ENCODE measurements at regions not wholly inside any gene's neighbourhood (a gene's known extent, or its start where the extent isn't known, plus 50 kb on each side); places are given as distances from the start of the nearest gene placed in this dataset.

DNA sequence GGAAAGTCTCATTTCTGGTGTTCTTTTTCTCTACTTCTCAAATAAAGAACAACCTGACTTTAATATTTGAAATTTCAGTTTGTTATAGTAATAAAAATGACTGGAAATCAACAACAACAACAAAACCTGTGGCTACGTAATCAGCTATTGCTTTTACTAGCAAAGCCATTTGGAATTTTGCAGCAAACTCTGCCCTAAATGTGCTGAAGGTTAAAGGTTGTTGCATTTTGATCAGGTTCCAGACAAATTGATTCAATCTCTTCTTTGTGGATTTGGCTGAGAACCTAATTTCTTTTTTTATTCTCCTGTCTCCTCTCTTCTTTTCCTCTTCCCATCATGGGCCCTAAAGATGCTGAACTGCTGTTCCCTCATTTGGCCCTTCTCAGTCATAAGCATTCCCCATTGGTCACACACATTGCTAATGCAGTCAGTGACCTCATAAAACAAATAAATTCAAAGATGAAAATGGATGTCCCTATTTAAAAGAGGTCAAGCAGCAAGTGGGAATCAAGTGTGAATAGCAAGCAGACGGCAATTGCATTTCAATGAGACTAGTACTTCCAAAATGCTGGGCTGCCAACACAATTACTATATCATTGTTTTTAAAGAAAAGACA is 795.1 kb upstream of the CDH8 start:
- TF ChIP-seq, protein P1, sequence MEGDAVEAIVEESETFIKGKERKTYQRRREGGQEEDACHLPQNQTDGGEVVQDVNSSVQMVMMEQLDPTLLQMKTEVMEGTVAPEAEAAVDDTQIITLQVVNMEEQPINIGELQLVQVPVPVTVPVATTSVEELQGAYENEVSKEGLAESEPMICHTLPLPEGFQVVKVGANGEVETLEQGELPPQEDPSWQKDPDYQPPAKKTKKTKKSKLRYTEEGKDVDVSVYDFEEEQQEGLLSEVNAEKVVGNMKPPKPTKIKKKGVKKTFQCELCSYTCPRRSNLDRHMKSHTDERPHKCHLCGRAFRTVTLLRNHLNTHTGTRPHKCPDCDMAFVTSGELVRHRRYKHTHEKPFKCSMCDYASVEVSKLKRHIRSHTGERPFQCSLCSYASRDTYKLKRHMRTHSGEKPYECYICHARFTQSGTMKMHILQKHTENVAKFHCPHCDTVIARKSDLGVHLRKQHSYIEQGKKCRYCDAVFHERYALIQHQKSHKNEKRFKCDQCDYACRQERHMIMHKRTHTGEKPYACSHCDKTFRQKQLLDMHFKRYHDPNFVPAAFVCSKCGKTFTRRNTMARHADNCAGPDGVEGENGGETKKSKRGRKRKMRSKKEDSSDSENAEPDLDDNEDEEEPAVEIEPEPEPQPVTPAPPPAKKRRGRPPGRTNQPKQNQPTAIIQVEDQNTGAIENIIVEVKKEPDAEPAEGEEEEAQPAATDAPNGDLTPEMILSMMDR (IDR thresholded peaks at IDR 0.05; ENCODE audit: unreplicated experiment): no peak

DNA sequence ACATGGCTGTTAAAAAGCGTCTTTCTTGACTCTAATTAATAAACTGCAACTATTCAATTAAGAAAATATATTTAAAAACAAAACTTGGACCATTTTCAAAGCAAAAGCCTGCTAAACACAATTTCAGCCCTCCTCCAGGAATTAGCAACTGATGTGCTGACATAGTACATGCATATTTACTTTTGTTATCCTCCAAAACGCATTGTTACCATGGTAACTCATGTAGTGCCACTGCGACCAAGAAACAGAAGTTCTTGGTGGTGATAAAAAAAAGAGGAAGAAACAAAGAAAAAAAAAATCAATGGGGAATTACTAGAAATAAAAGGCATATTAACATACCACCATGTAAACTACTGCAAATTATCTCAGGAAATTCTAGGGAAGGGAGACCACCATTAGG is 793.4 kb upstream of the CDH8 start:
- no peak overlapping the region for H3K27ac Mint-ChIP-seq
- H3K36me3 Mint-ChIP-seq: no peaks in the 10 kb centered on the region
- TF ChIP-seq, protein P1 (IDR thresholded peaks at IDR 0.05; ENCODE audit: unreplicated experiment): no peak
- DNase-seq (ENCODE audit: low spot score in 2 of 2, unreplicated experiment in 2 of 2): no peak
- no peaks in the 10 kb centered on the region for H3K27me3 Mint-ChIP-seq (ENCODE audit: low read depth)
- no peak overlapping the region for H3K4me3 Mint-ChIP-seq
- H3K4me1 Mint-ChIP-seq: peaks cover 3% of the 10 kb centered on the region
- no peaks in the 10 kb centered on the region for H3K9me3 Mint-ChIP-seq

More for the DNA sequence above, 795.1 kb upstream of the CDH8 start:
- DNase-seq (ENCODE audit: low spot score in 2 of 2, unreplicated experiment in 2 of 2): no peak
- H3K36me3 Mint-ChIP-seq: no peaks in the 10 kb centered on the region
- no peak overlapping the region for H3K4me3 Mint-ChIP-seq
- peaks cover 3% of the 10 kb centered on the region for H3K4me1 Mint-ChIP-seq
- no peaks in the 10 kb centered on the region for H3K9me3 Mint-ChIP-seq
- H3K27me3 Mint-ChIP-seq (ENCODE audit: low read depth): no peaks in the 10 kb centered on the region
- no peak overlapping the region for H3K27ac Mint-ChIP-seq

GRCh38 chr16:62829084-62829483 is 792.8 kb upstream of the CDH8 start:
- Mint-ChIP-seq H3K36me3 (no peaks in the 10 kb centered on the region), H3K4me1 (peaks cover under 1% of the 10 kb centered on the region), H3K27me3 (ENCODE audit: low read depth) (no peaks in the 10 kb centered on the region), H3K9me3 (no peaks in the 10 kb centered on the region), H3K4me3 (no peak overlapping the region), H3K27ac (no peak overlapping the region)
- TF ChIP-seq, protein P1 (IDR thresholded peaks at IDR 0.05; ENCODE audit: unreplicated experiment): no peak
- no peak for DNase-seq (ENCODE audit: low spot score in 2 of 2, unreplicated experiment in 2 of 2)

DNA sequence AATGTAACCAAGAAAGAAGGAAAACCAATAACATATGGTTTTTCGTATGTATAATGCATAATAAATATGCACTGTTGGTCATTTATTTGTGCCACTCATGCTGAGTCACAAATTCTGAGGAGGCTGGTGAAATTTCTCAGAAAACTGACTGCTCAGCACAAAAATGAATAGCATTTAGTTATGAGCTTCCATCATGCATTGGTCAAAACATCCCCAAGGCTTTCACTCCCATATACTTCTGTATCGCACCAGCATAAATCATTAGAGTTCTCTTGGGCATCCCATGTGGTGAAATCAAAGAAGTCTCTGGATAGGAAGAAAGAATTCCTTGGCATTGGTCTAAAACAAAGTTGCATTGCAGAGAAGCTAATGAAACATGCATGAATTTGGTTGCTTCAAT is 785.6 kb upstream of the CDH8 start:
- H3K9me3 Mint-ChIP-seq: no peaks in the 10 kb centered on the region
- TF ChIP-seq, protein P1 (IDR thresholded peaks at IDR 0.05; ENCODE audit: unreplicated experiment): no peak

DNA sequence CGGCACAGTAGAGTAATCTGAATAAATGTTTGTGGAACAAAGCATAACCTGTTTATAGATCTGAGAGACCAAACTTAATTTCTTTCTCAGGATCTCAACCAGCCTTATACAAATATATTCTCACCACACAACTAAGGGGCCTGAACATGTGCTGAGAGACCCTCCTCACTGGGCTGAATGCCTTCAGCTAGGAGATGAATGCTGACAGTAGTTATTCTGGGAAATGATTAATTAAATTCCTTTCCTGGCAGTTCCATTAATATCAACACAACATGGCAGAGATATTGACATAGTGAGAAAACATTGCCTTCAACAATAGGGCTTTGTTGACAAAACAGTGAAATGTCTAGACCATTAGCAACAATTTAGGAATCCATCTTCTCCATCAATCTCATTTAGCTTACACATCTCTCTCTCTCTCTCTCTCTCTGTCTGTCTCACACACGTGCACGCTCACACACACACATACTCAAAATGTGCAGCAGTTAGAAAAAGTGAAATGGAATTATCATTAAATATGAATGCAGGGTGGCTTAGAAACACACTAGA is 780.8 kb upstream of the CDH8 start:
- no peaks in the 10 kb centered on the region for H3K4me1 Mint-ChIP-seq
- H3K27ac Mint-ChIP-seq: no peak overlapping the region
- H3K27me3 Mint-ChIP-seq (ENCODE audit: low read depth): no peaks in the 10 kb centered on the region
- TF ChIP-seq, protein P1 (IDR thresholded peaks at IDR 0.05; ENCODE audit: unreplicated experiment): no peak
- no peaks in the 10 kb centered on the region for H3K9me3 Mint-ChIP-seq
- H3K36me3 Mint-ChIP-seq: no peaks in the 10 kb centered on the region
- no peak for DNase-seq (ENCODE audit: low spot score in 2 of 2, unreplicated experiment in 2 of 2)
- no peak overlapping the region for H3K4me3 Mint-ChIP-seq

More for the DNA sequence above, 785.6 kb upstream of the CDH8 start:
- Mint-ChIP-seq H3K27ac (no peak overlapping the region), H3K4me1 (no peaks in the 10 kb centered on the region), H3K36me3 (no peaks in the 10 kb centered on the region), H3K27me3 (ENCODE audit: low read depth) (no peaks in the 10 kb centered on the region), H3K4me3 (no peak overlapping the region)
- no peak for DNase-seq (ENCODE audit: low spot score in 2 of 2, unreplicated experiment in 2 of 2)

Measured in mesothelial cell of epicardium (in vitro differentiated cells).